Neural progenitor cell (in vitro differentiated cells): ENCODE measurements at regions not wholly inside any gene's neighbourhood (a gene's known extent, or its start where the extent isn't known, plus 50 kb on each side); places are given as distances from the start of the nearest gene placed in this dataset.
A peak's percentile ranks its signal among the peaks of the same experiment; 100 is the strongest.

ENCODE experiments used
- DNase-seq: peaks from one replicate; pipeline ENCODE4 v3.0.0-alpha.2; 2016; ENCODE audit warnings: low spot score
- H2AFZ ChIP-seq: fragments of 200-600 bp; sonication (generic); replicated peaks from 2 replicates; pipeline ENCODE4 v1.6.1; 2016; ENCODE audit warnings: antibody characterized with exemption
- H3F3A ChIP-seq: fragments of 200-600 bp; sonication (generic); 2 replicates; pipeline ENCODE4 v1.6.1; 2016; ENCODE audit warnings: antibody characterized with exemption, low read depth
- H3K27ac ChIP-seq: fragments of 200-600 bp; sonication (generic); 2 replicates; pipeline ENCODE4 v1.5.1; 2016; ENCODE audit warnings: mild to moderate bottlenecking
- H3K27me3 ChIP-seq: fragments of 200-600 bp; sonication (generic); 2 replicates; pipeline ENCODE4 v1.6.1; 2016; ENCODE audit warnings: mild to moderate bottlenecking, moderate library complexity
- H3K36me3 ChIP-seq: fragments of 200-600 bp; sonication (generic); 2 replicates; pipeline ENCODE4 v1.5.1; 2016
- H3K4me1 ChIP-seq: fragments of 200-600 bp; sonication (generic); 2 replicates; pipeline ENCODE4 v1.6.1; 2016; ENCODE audit warnings: mixed run types
- H3K4me2 ChIP-seq: fragments of 200-600 bp; sonication (generic); 2 replicates; pipeline ENCODE4 v1.6.1; 2016
- H3K4me3 ChIP-seq: fragments of 200-600 bp; sonication (generic); 2 replicates; pipeline ENCODE4 v1.5.1; 2016
- H3K79me2 ChIP-seq: fragments of 200-600 bp; sonication (generic); 2 replicates; pipeline ENCODE4 v1.6.1; 2016; ENCODE audit warnings: low read depth
- H3K9ac ChIP-seq: fragments of 200-600 bp; sonication (generic); 2 replicates; pipeline ENCODE4 v1.6.1; 2016
- H3K9me3 ChIP-seq: fragments of 200-600 bp; sonication (generic); 2 replicates; pipeline ENCODE4 v1.5.1; 2016; ENCODE audit warnings: low read depth
- H4K20me1 ChIP-seq: fragments of 200-600 bp; sonication (generic); 2 replicates; pipeline ENCODE4 v1.6.1; 2016; ENCODE audit warnings: low read depth
- H3K27ac Mint-ChIP-seq: 3 replicates; pipeline ENCODE4 v1.8.0; 2021; ENCODE audit warnings: mixed read lengths
- H3K27me3 Mint-ChIP-seq: 2 replicates; pipeline ENCODE4 v1.8.0; 2022; ENCODE audit warnings: low read depth, mild to moderate bottlenecking, inconsistent platforms, moderate library complexity, mixed read lengths; ENCODE audit not compliant: insufficient read depth
- H3K36me3 Mint-ChIP-seq: 3 replicates; pipeline ENCODE4 v1.8.0; 2021; ENCODE audit warnings: mixed read lengths
- H3K4me1 Mint-ChIP-seq: 3 replicates; pipeline ENCODE4 v1.8.0; 2021; ENCODE audit warnings: mixed read lengths
- H3K4me3 Mint-ChIP-seq: 3 replicates; pipeline ENCODE4 v1.8.0; 2021; ENCODE audit warnings: mild to moderate bottlenecking, moderate library complexity, mixed read lengths
- H3K9me3 Mint-ChIP-seq: 3 replicates; pipeline ENCODE4 v1.8.0; 2020; ENCODE audit warnings: mixed read lengths
- EZH2 ChIP-seq: fragments of 200-600 bp; sonication (generic); IDR thresholded peaks from 2 replicates; pipeline ENCODE4 v1.6.1; 2017; ENCODE audit warnings: antibody characterized with exemption, mild to moderate bottlenecking, moderate library complexity
- EZH2phosphoT487 ChIP-seq: fragments of 200-600 bp; sonication (generic); IDR thresholded peaks from 2 replicates; pipeline ENCODE4 v1.6.1; 2017; ENCODE audit warnings: antibody characterized with exemption
- TF ChIP-seq, protein P1 (sequence below): fragments of 200-600 bp; sonication (generic); IDR thresholded peaks from 2 replicates; pipeline ENCODE4 v1.5.1; 2017; ENCODE audit warnings: antibody characterized with exemption, mild to moderate bottlenecking

DNA sequence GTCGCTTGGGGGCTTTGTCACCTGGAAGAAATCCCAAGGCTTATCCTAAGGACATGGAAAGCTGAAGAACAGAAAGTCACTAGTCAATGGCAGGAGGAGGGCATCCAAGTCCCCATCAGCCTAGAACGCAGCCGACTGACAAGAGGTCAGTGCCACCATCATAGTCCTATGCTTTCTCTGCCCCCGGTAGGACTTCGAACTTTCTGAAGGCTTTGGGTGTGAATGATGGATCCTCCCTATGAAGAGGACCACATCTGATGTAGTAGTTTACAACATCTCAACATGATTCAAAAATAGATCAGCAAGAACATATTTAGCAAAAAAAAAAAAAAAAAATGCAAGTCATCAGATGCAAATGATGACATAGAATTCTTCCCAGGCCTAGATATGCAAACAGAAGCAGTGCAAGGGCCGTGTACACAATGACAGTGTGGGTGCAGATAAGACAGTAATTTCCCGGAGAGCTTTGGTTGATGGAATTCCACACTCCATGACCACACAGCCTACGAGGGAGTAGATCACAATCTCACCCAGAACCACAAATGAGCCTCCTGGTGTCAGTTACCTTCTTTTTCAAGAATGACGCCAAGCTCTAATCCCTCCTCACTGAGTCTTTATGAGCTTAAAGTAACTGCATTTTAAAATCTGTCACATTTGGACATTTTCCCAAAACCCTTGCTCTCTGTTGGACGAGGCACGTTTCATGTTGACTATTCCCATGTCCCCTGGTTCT, 88.2 kb downstream of the PSMG1 start:
- no peak overlapping the region for H3K27ac ChIP-seq
- no peak overlapping the region for H3K4me3 Mint-ChIP-seq
- H3K9ac ChIP-seq, result no peak overlapping the region
- TF ChIP-seq EZH2, result no peak
- TF ChIP-seq, protein P1, sequence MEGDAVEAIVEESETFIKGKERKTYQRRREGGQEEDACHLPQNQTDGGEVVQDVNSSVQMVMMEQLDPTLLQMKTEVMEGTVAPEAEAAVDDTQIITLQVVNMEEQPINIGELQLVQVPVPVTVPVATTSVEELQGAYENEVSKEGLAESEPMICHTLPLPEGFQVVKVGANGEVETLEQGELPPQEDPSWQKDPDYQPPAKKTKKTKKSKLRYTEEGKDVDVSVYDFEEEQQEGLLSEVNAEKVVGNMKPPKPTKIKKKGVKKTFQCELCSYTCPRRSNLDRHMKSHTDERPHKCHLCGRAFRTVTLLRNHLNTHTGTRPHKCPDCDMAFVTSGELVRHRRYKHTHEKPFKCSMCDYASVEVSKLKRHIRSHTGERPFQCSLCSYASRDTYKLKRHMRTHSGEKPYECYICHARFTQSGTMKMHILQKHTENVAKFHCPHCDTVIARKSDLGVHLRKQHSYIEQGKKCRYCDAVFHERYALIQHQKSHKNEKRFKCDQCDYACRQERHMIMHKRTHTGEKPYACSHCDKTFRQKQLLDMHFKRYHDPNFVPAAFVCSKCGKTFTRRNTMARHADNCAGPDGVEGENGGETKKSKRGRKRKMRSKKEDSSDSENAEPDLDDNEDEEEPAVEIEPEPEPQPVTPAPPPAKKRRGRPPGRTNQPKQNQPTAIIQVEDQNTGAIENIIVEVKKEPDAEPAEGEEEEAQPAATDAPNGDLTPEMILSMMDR, result no peak
- TF ChIP-seq EZH2phosphoT487, result no peak
- H3K4me2 ChIP-seq, result no peak overlapping the region
- H3K4me3 ChIP-seq, result no peak overlapping the region
- no peaks in the 10 kb centered on the region for H3K9me3 ChIP-seq
- H3K79me2 ChIP-seq, result no peaks in the 10 kb centered on the region
- peaks cover 22% of the 10 kb centered on the region for H3K4me1 ChIP-seq
- peaks cover 7% of the 10 kb centered on the region for H3K9me3 Mint-ChIP-seq
- H4K20me1 ChIP-seq, result no peaks in the 10 kb centered on the region
- H3K36me3 Mint-ChIP-seq, result peaks cover 2% of the 10 kb centered on the region
- no peaks in the 10 kb centered on the region for H3K36me3 ChIP-seq
- H2AFZ ChIP-seq, result no peak overlapping the region
- peaks cover 19% of the 10 kb centered on the region for H3K4me1 Mint-ChIP-seq
- DNase-seq, result no peak
- H3K27ac Mint-ChIP-seq, result no peak overlapping the region
- no peaks in the 10 kb centered on the region for H3K27me3 ChIP-seq
- H3K27me3 Mint-ChIP-seq, result peaks cover 10% of the 10 kb centered on the region
- H3F3A ChIP-seq, result peaks cover 11% of the 10 kb centered on the region

DNA sequence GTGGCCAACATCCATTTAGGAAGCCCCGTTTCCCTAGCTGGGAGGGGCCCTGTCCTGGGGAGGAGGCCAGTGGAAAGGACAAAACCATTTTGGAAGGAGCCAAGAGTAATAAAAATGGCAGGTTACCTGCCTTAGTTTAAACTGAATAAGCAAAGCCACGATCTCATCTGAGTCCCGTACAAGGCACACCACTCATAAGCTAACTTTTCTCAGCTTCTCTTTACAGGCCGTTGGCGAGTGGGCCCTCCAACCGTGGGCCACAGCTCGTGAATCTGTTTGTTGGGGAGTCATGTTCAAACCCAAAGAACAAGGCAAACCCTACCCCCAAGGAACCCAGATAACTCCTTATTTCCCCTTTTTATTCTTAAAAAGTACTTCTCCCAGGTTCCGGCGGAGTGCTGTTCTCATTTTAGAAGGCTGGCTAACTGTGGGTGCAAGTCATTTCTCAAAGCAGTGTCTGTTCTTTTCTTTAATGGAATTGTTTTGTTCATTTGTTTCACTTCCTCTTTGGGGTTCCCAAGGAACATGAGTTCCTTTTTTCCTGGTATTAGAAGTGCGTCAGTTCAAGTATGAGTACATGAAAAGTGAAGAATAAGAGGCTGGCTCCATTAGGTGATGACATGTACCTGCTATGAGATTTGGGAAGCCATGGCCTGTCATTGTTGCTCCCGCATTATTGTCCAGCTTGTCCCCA, 89.0 kb downstream of the PSMG1 start:
- peaks cover 8% of the 10 kb centered on the region for H3K27me3 Mint-ChIP-seq
- H3K4me2 ChIP-seq, result no peak overlapping the region
- H3K4me1 Mint-ChIP-seq, result peaks cover 19% of the 10 kb centered on the region

DNA sequence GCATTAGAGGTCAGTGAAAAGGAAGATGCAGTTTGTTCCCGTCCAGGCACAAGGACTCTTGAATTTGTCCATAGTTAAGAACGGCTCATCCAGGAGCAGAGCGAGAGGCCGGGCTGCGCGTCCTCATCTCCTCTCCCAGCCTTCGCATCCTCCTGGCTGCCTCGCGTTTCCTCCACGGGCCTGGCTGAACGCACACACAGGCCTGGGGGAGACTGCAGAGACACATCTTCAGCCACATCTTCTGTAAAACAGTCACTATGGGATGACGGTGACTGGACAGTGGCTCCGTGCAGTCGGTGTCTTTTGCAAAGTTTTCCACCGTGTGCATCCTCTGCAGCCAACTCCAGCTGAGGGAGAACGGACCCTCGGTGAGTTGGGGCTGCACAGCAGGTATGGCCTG, 89.7 kb downstream of the PSMG1 start:
- H3K4me3 ChIP-seq, result no peak overlapping the region
- no peaks in the 10 kb centered on the region for H3K27me3 ChIP-seq
- no peak for DNase-seq
- Mint-ChIP-seq H3K4me3 (no peak overlapping the region), H3K9me3 (peaks cover 5% of the 10 kb centered on the region), H3K4me1 (peaks cover 16% of the 10 kb centered on the region), H3K27ac (peak overlapping the region; percentile 78), H3K27me3 (peaks cover 8% of the 10 kb centered on the region), H3K36me3 (peaks cover 2% of the 10 kb centered on the region)
- H3K79me2 ChIP-seq, result no peaks in the 10 kb centered on the region
- H3F3A ChIP-seq, result peaks cover 6% of the 10 kb centered on the region
- H4K20me1 ChIP-seq, result no peaks in the 10 kb centered on the region
- peaks cover 14% of the 10 kb centered on the region for H3K4me1 ChIP-seq
- no peak overlapping the region for H3K9ac ChIP-seq
- no peaks in the 10 kb centered on the region for H3K36me3 ChIP-seq
- H3K9me3 ChIP-seq, result no peaks in the 10 kb centered on the region
- no peak overlapping the region for H2AFZ ChIP-seq
- no peak overlapping the region for H3K4me2 ChIP-seq
- no peak overlapping the region for H3K27ac ChIP-seq
- no peak for TF ChIP-seq EZH2
- no peak for TF ChIP-seq EZH2phosphoT487
- TF ChIP-seq, protein P1, result no peak

More for the DNA sequence above, 89.0 kb downstream of the PSMG1 start:
- no peak overlapping the region for H3K9ac ChIP-seq
- no peaks in the 10 kb centered on the region for H3K27me3 ChIP-seq
- no peak overlapping the region for H3K4me3 Mint-ChIP-seq
- no peak overlapping the region for H2AFZ ChIP-seq
- no peak for DNase-seq
- peaks cover 11% of the 10 kb centered on the region for H3F3A ChIP-seq
- peaks cover 3% of the 10 kb centered on the region for H3K9me3 Mint-ChIP-seq
- H3K4me3 ChIP-seq, result no peak overlapping the region
- TF ChIP-seq, protein P1, result no peak
- H3K27ac Mint-ChIP-seq, result no peak overlapping the region
- peaks cover 21% of the 10 kb centered on the region for H3K4me1 ChIP-seq
- no peaks in the 10 kb centered on the region for H3K36me3 ChIP-seq
- peaks cover 2% of the 10 kb centered on the region for H3K36me3 Mint-ChIP-seq
- H4K20me1 ChIP-seq, result no peaks in the 10 kb centered on the region
- no peaks in the 10 kb centered on the region for H3K9me3 ChIP-seq
- H3K27ac ChIP-seq, result no peak overlapping the region
- H3K79me2 ChIP-seq, result no peaks in the 10 kb centered on the region
